Ovary (tissue), 7 donors: ENCODE measurements at regions not wholly inside any gene's neighbourhood (a gene's known extent, or its start where the extent isn't known, plus 50 kb on each side); places are given as distances from the start of the nearest gene placed in this dataset.

Source experiments
- DNase-seq, 5 donors: peaks; one replicate each; pipeline ENCODE4 v3.0.0-alpha.2; 2019 to 2020
- H3K27ac ChIP-seq, 2 donors: fragments of 200-600 bp; one replicate each; pipeline versions ENCODE4 v1.5.1 to v1.8.0; 2019 to 2022
- H3K27me3 ChIP-seq: fragments of 200-600 bp; one replicate; pipeline ENCODE4 v1.8.0; 2022
- H3K36me3 ChIP-seq: fragments of 200-600 bp; sonication (generic); one replicate; pipeline ENCODE4 v1.5.1; 2019
- H3K4me1 ChIP-seq: one replicate; pipeline ENCODE4 v1.8.1; 2013; ENCODE audit warnings: mild to moderate bottlenecking, moderate library complexity; ENCODE audit not compliant: insufficient read depth
- H3K4me3 ChIP-seq: fragments of 200-600 bp; sonication (generic); one replicate; pipeline ENCODE4 v1.5.1; 2017
- H3K9me3 ChIP-seq, 2 donors: fragments of 200-600 bp in 1 of 2; sonication (generic) in 1 of 2; one replicate each; pipeline versions ENCODE4 v1.5.1 to v1.8.1; 2013 to 2019; ENCODE audit warnings: mild to moderate bottlenecking in 1 of 2, moderate library complexity in 1 of 2
- CTCF ChIP-seq, 3 donors: fragments of 450-650 bp in 2 of 3; fragments of 200-600 bp in 1 of 3; IDR thresholded peaks; one replicate each; pipeline versions ENCODE4 v1.5.1 to v1.8.0; 2016 to 2022; ENCODE audit warnings: antibody characterized with exemption in 3 of 3, mild to moderate bottlenecking in 1 of 3
- EP300 ChIP-seq: sonication (generic); formaldehyde crosslinking; IDR thresholded peaks from one replicate; pipeline ENCODE4 v1.6.1; 2017; ENCODE audit warnings: antibody characterized with exemption
- POLR2A ChIP-seq: fragments of 450-650 bp; IDR thresholded peaks from one replicate; pipeline ENCODE4 v1.6.1; 2017; ENCODE audit warnings: antibody characterized with exemption, mild to moderate bottlenecking, moderate library complexity
- WGBS, 3 donors: extraction: QIAGEN DNeasy Blood & Tissue Kit in 1 of 3; methylation state at CpG; one replicate each; pipeline versions ENCODE4 v1.1.5 to v1.1.7; 2013 to 2017; 5-methylcytosine and 5-hydroxymethylcytosine counted together
- intact Hi-C, 4 donors: fragments of 100-400 bp; cut with DNase I; formaldehyde crosslinking; loops; one replicate each; pipeline versions ENCODE4 v1.11.0 to v1.15.1; 2022 to 2023
- donor health status: DM: no; HTN: no; CAD: no; lungs with moderate emphysema.
- donor health status: DM: no; HTN: no; CAD: no.
- donor health status: Bipolar disorder and iron deficiency.
- donor health status: DM: no; HTN: no; CAD: no.
- donor health status: DM: yes; HTN: yes; CAD: no.

DNA sequence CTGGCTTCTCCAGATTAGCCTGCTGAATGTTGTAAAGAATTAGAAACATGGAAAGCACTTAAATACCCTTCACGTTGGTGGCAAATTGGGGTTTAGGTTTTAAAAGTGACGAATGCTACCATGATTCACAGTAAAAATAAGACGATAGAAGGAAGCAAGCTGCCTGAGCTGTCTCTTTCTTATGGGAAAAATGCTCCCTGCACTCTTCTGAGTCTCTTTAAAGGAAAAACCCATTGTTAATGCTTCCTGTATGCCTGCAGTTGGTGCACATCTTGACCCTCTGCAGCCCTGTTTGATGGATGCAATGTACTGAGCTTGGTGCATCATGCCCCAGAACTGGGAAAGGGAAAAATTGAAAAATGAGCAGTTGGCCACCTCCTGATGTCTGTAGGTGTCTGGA, 258.6 kb upstream of the RASGRP1 start:
- intact Hi-C loops = no loop called here
- WGBS, 3 donors = 84 to 95% (median 94%) methylated on average over 3 of the region's 3 CpGs
- no peak for DNase-seq
- Histone ChIP-seq H3K4me3 (no peak overlapping the region), H3K9me3 (no peaks in the 10 kb centered on the region), H3K36me3 (no peaks in the 10 kb centered on the region), H3K27me3 (no peaks in the 10 kb centered on the region), H3K27ac (no peak overlapping the region), H3K4me1 (peaks cover 2% of the 10 kb centered on the region)
- no peak for TF ChIP-seq POLR2A
- no peak for TF ChIP-seq EP300
- TF ChIP-seq CTCF (IDR thresholded peaks at IDR 0.05) = no peak

- no peak overlapping the region for H3K27ac ChIP-seq
- H3K4me1 ChIP-seq = peaks cover 4% of the 10 kb centered on the region
- no peak for TF ChIP-seq POLR2A
- no peak for TF ChIP-seq EP300
- TF ChIP-seq CTCF (IDR thresholded peaks at IDR 0.05) = no peak
- intact Hi-C loops = no loop called here
- H3K27me3 ChIP-seq = no peaks in the 10 kb centered on the region
- no peak overlapping the region for H3K4me3 ChIP-seq
- H3K36me3 ChIP-seq = no peaks in the 10 kb centered on the region
- DNase-seq = no peak
- WGBS, 3 donors = 79 to 94% (median 93%) methylated on average over 3 of the region's 3 CpGs
- H3K9me3 ChIP-seq = no peaks in the 10 kb centered on the region
Measured at GRCh38 chr15:38824719-38825118, 260.1 kb upstream of the RASGRP1 start.

DNA sequence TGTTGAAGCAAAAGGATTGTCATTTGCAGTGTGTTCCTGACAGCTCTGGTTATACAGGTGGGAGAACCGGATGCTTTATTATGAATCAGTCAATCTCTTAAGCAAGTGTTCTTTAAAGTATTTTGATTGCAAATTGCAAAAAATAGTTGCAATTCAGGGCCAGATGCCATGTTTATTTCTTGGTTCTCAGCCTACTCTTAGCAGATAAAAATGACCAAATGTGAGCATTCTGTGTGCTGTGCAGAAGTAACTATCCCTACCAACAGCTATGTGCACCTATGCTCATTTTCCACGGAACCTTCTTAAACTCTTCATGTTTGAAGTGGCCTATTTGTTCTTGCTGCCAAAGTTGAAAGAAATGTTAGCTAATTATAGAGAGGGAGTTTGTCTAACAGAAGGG, 262.3 kb upstream of the RASGRP1 start:
- H3K27ac ChIP-seq = no peak overlapping the region
- no peaks in the 10 kb centered on the region for H3K27me3 ChIP-seq
- H3K36me3 ChIP-seq = no peaks in the 10 kb centered on the region
- peaks cover 4% of the 10 kb centered on the region for H3K4me1 ChIP-seq
- H3K9me3 ChIP-seq = no peaks in the 10 kb centered on the region
- intact Hi-C loops = no loop called here
- no peak for DNase-seq
- WGBS, 3 donors = 28 to 41% (median 28%) methylated on average over 2 of the region's 2 CpGs
- TF ChIP-seq EP300 = no peak
- no peak overlapping the region for H3K4me3 ChIP-seq

DNA sequence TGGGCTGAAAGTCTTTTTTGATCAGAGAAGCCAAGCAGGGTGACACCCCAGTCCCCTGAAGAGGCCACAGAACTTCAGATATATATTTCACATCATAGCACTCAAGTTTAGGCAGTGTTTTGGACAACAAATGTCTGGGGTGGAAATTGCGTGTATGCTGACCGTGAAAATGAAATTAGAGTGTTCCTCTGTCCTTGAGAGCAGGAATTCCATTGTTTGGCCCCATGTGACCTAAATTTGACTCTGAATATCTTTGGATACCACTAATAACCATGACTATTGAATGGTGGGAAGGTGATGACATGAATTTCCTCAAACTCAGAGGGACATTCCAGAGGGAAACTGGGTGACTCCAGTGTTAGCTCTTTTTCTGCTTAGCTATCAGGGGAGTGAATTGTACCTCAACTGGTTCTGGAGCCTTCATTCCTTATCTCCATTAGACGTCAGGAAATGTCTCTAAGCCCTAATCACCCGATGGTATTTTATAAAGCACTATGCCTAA, 263.5 kb upstream of the RASGRP1 start:
- TF ChIP-seq EP300 (no peak), POLR2A (no peak), CTCF (IDR thresholded peaks at IDR 0.05) (no peak)
- no peak for DNase-seq
- intact Hi-C loops = no loop called here
- Histone ChIP-seq H3K27ac (no peak overlapping the region), H3K4me3 (no peak overlapping the region), H3K27me3 (no peaks in the 10 kb centered on the region), H3K9me3 (no peaks in the 10 kb centered on the region), H3K4me1 (peaks cover 4% of the 10 kb centered on the region), H3K36me3 (no peaks in the 10 kb centered on the region)
- 40 to 49% (median 42%) methylated on average over 4 of the region's 4 CpGs for WGBS, 3 donors

DNA sequence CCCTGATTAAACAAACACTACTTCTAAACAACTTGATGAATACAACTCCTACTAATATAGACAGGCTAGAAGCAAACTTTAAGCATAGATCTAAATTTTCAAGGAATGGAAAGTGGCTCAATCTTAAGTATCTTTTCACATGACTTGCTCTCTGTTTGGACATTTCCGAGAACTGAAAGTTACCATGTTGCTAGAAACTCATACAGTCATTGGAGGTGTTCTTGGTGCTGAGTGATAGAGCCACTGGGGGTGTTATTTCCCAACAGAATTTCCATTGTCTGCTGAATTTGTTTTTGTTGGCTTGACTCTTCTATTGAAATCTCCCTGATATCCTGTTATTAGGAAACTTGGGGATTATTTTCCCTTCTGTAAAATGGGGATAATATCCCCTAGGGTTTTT, 264.5 kb upstream of the RASGRP1 start:
- H3K27ac ChIP-seq = no peak overlapping the region
- intact Hi-C loops = no loop called here
- H3K4me1 ChIP-seq = peaks cover 4% of the 10 kb centered on the region
- H3K27me3 ChIP-seq = no peaks in the 10 kb centered on the region
- DNase-seq = no peak
- H3K9me3 ChIP-seq = no peaks in the 10 kb centered on the region
- no peak overlapping the region for H3K4me3 ChIP-seq
- WGBS, 3 donors = 97 to 100% (median 100%) methylated on average over 1 of the region's 1 CpG
- no peaks in the 10 kb centered on the region for H3K36me3 ChIP-seq
- TF ChIP-seq POLR2A (no peak), CTCF (IDR thresholded peaks at IDR 0.05) (no peak), EP300 (no peak)
